BE2C (cell line): ENCODE measurements at regions not wholly inside any gene's neighbourhood (a gene's known extent, or its start where the extent isn't known, plus 50 kb on each side); places are given as distances from the start of the nearest gene placed in this dataset.

Experiments
- DNase-seq: peaks from one replicate; pipeline ENCODE4 v3.0.0-alpha.2; 2020
- H3K27me3 ChIP-seq: fragments of 250-450 bp; sonication (Bioruptor Pico); 2 replicates; pipeline ENCODE4 v1.5.1; 2020; ENCODE audit warnings: mild to moderate bottlenecking
- H3K36me3 ChIP-seq: fragments of 250-450 bp; sonication (Bioruptor Pico); 2 replicates; pipeline ENCODE4 v1.5.1; 2020; ENCODE audit warnings: mild to moderate bottlenecking
- H3K4me1 ChIP-seq: fragments of 250-450 bp; sonication (Bioruptor Pico); 2 replicates; pipeline ENCODE4 v1.5.1; 2020
- H3K4me3 ChIP-seq: 2 replicates; pipeline ENCODE4 v1.5.1; 2011; ENCODE audit warnings: low read depth, low read length
- H3K9me3 ChIP-seq: fragments of 250-450 bp; sonication (Bioruptor Pico); 2 replicates; pipeline ENCODE4 v1.5.1; 2020
- CTCF ChIP-seq: IDR thresholded peaks from 2 replicates; pipeline ENCODE4 v1.5.1; 2012; ENCODE audit warnings: mild to moderate bottlenecking, low read depth, low read length

- Histone ChIP-seq H3K27me3 (peaks cover 4% of the 10 kb centered on the region; the same call in 1 of the 2 replicates), H3K4me3 (no peak overlapping the region), H3K4me1 (no peaks in the 10 kb centered on the region), H3K9me3 (no peaks in the 10 kb centered on the region), H3K36me3 (no peaks in the 10 kb centered on the region)
- no peak for DNase-seq
- TF ChIP-seq CTCF = no peak
Observed at GRCh38 chr10:7493996-7494395, 83.2 kb upstream of the SFMBT2 start.

GRCh38 chr10:7492660-7493046 lies 81.8 kb upstream of the SFMBT2 start:
- Histone ChIP-seq H3K9me3 (no peaks in the 10 kb centered on the region), H3K36me3 (no peaks in the 10 kb centered on the region), H3K27me3 (peaks cover 8% of the 10 kb centered on the region; the same call in 1 of the 2 replicates), H3K4me1 (no peaks in the 10 kb centered on the region), H3K4me3 (no peak overlapping the region)
- no peak for DNase-seq
- TF ChIP-seq CTCF = no peak

- Histone ChIP-seq H3K4me3 (no peak overlapping the region), H3K9me3 (no peaks in the 10 kb centered on the region), H3K27me3 (peaks cover 8% of the 10 kb centered on the region; the same call in 1 of the 2 replicates), H3K36me3 (no peaks in the 10 kb centered on the region), H3K4me1 (no peaks in the 10 kb centered on the region)
- TF ChIP-seq CTCF = no peak
- DNase-seq = no peak
Observed at GRCh38 chr10:7491949-7492659, 81.3 kb upstream of the SFMBT2 start.

DNA sequence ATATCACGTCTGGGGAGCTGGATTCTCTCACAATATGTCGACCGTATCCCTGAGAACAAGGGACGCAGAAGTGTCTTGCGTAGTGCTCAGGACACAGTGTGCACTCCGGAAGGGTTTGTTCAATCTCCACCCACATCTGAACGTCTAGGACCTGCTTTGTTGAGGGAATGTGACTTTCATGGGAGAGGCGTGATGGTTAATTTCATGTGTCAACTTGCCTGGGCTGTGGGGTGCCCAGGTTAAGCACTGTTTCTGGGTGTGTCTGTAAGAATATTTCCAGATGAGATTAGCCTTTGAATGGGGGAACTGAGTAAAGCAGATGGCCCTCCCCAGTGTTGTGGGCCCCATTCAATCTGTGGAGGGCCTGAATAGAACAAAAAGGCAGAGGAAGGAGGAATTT lies 80.4 kb upstream of the SFMBT2 start:
- no peak for TF ChIP-seq CTCF
- no peak for DNase-seq
- Histone ChIP-seq H3K9me3 (no peaks in the 10 kb centered on the region), H3K4me1 (no peaks in the 10 kb centered on the region), H3K36me3 (no peaks in the 10 kb centered on the region), H3K4me3 (no peak overlapping the region), H3K27me3 (peaks cover 14% of the 10 kb centered on the region)

GRCh38 chr10:7488418-7488829 lies 77.6 kb upstream of the SFMBT2 start:
- TF ChIP-seq CTCF = no peak
- no peaks in the 10 kb centered on the region for H3K9me3 ChIP-seq
- H3K4me1 ChIP-seq = no peaks in the 10 kb centered on the region; the same call in 1 of the 2 replicates
- H3K36me3 ChIP-seq = no peaks in the 10 kb centered on the region
- no peak overlapping the region for H3K4me3 ChIP-seq
- peak; percentile 27 for DNase-seq
- H3K27me3 ChIP-seq = peaks cover 30% of the 10 kb centered on the region

GRCh38 chr10:7487528-7487927 lies 76.7 kb upstream of the SFMBT2 start:
- TF ChIP-seq CTCF = no peak
- H3K9me3 ChIP-seq = no peaks in the 10 kb centered on the region
- peaks cover 30% of the 10 kb centered on the region for H3K27me3 ChIP-seq
- DNase-seq = no peak
- H3K36me3 ChIP-seq = no peaks in the 10 kb centered on the region
- no peak overlapping the region for H3K4me3 ChIP-seq
- no peaks in the 10 kb centered on the region; the same call in 1 of the 2 replicates for H3K4me1 ChIP-seq
